GM10248 (cell line): ENCODE measurements at regions not wholly inside any gene's neighbourhood (a gene's known extent, or its start where the extent isn't known, plus 50 kb on each side); places are given as distances from the start of the nearest gene placed in this dataset.
"Not testable (repeated sequence)": the region's sequence is repeated elsewhere in the genome, so short reads cannot be mapped to it uniquely, and the experiment has no call there.

Experiments used
- CTCF ChIA-PET: fragments of 300-600 bp; sonication (Branson Sonifier 250); formaldehyde crosslinking; extraction: SDS; loops from one replicate; lab custom pipeline; 2021; ENCODE audit warnings: antibody characterized with exemption; lab: Yijun Ruan, JAX
- POLR2A ChIA-PET: fragments of 350-650 bp; sonication (Branson Sonifier 250); formaldehyde crosslinking; extraction: SDS; loops from one replicate; lab custom pipeline; 2020; ENCODE audit warnings: antibody characterized with exemption; lab: Yijun Ruan, JAX
- DNase-seq: peaks from one replicate; pipeline ENCODE4 v3.0.0; 2012; ENCODE audit errors: extremely low spot score
- TF ChIP-seq, protein P1 (sequence below): IDR thresholded peaks from 2 replicates; pipeline ENCODE4 v1.5.1; 2012; ENCODE audit warnings: mild to moderate bottlenecking, low read depth; ENCODE audit errors: extremely low read depth, missing control alignments, control extremely low read depth

GRCh38 chr3:82461049-82461889 lies 699.8 kb upstream of the GBE1 start:
- TF ChIP-seq, protein P1, sequence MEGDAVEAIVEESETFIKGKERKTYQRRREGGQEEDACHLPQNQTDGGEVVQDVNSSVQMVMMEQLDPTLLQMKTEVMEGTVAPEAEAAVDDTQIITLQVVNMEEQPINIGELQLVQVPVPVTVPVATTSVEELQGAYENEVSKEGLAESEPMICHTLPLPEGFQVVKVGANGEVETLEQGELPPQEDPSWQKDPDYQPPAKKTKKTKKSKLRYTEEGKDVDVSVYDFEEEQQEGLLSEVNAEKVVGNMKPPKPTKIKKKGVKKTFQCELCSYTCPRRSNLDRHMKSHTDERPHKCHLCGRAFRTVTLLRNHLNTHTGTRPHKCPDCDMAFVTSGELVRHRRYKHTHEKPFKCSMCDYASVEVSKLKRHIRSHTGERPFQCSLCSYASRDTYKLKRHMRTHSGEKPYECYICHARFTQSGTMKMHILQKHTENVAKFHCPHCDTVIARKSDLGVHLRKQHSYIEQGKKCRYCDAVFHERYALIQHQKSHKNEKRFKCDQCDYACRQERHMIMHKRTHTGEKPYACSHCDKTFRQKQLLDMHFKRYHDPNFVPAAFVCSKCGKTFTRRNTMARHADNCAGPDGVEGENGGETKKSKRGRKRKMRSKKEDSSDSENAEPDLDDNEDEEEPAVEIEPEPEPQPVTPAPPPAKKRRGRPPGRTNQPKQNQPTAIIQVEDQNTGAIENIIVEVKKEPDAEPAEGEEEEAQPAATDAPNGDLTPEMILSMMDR: no peak
- ChIA-PET CTCF (interaction anchor here (0.9 kb wide), 1 partner anchor 11 kb away, joined by 4 read pairs; no protein-coding TSS in a partner anchor), POLR2A (no interaction called here)
- DNase-seq: no peak

- TF ChIP-seq, protein P1: no peak
- DNase-seq: no peak
- POLR2A ChIA-PET: no interaction called here
- CTCF ChIA-PET: interaction anchor here (0.8 to 1.3 kb wide), 2 partner anchors 10 to 62 kb away, joined by 3 to 4 read pairs; no protein-coding TSS in a partner anchor
Measured at GRCh38 chr3:82448320-82448719, 686.9 kb upstream of the GBE1 start.

DNA sequence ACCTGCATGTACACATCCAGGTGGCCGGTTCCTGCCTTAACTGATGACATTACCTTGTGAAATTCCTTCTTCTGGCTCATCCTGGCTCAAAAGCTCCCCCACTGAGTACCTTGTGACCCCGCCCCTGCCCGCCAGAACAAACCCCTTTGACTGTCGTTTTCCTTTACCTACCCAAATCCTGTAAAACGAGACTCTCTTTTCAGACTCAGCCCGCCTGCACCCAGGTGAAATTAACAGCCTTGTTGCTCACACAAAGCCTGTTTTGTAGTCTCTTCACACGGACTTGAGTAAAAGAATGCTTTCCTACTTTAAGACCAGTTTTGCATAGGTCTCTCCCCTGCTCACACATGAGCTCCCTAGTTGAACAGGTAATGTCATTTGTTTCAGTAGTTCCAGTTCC lies 667.4 kb upstream of the GBE1 start:
- DNase-seq, POLR2A ChIA-PET: not testable (repeated sequence)
- CTCF ChIA-PET: interaction anchor here (1.1 kb wide), 1 partner anchor 22 kb away, joined by 3 read pairs; no protein-coding TSS in a partner anchor

DNA sequence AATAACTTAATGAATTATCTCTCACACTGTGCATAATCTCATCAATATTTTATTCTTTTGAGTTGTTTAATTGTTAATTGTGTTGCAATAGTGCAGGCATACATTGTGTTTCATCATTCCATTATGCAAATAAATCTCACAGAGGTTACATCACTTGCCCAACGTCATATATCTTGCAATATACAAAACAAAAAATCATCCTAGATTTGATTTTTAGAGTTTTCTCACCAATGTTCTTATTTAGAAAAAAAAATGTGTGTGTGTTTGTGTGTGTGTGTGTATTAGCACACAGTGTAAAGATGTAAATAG lies 662.5 kb upstream of the GBE1 start:
- ChIA-PET POLR2A (no interaction called here), CTCF (no interaction called here)
- no peak for DNase-seq
- TF ChIP-seq, protein P1: no peak

- DNase-seq: no peak
- ChIA-PET CTCF (no interaction called here), POLR2A (no interaction called here)
- TF ChIP-seq, protein P1: no peak
Measured at GRCh38 chr3:82423268-82424030, 662.0 kb upstream of the GBE1 start.

DNA sequence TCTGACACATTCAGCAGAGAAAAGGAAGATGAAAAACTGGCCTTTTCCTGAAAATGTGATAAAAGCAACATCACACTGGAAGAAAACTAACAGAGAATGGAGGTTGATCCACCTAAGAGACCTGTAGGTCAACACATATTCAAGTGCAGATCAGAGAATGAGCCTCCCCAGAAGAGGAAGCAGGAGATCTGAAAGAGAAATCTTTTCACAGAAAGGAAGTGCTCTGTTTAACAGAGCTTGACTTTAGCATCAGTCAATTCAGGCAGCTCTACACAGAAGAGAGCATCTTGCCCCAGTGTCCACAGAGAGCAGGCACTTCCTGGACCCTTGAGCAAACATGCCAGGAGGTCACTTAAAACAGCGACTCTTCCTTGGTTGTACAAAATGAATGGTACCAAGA lies 655.4 kb upstream of the GBE1 start:
- POLR2A ChIA-PET: no interaction called here
- CTCF ChIA-PET: no interaction called here
- TF ChIP-seq, protein P1: no peak
- no peak for DNase-seq

- POLR2A ChIA-PET: no interaction called here
- CTCF ChIA-PET: no interaction called here
- no peak for DNase-seq
- TF ChIP-seq, protein P1: no peak
Measured at GRCh38 chr3:82416349-82416748, 654.9 kb upstream of the GBE1 start.
